ENCODE measurements at regions not wholly inside any gene's neighbourhood (a gene's known extent, or its start where the extent isn't known, plus 50 kb on each side); places are given as distances from the start of the nearest gene placed in this dataset.

- no peaks in the 10 kb centered on the region for H3K4me1 ChIP-seq
- intact Hi-C loops (cut with micrococcal nuclease): no loop called here
- H3K27me3 ChIP-seq (ENCODE audit: low read depth): no peaks in the 10 kb centered on the region
- H3K27ac ChIP-seq (replicated peaks): no peak overlapping the region
- DNase-seq: no peak
- no peak overlapping the region for H3K4me3 ChIP-seq
- H3K36me3 ChIP-seq: no peaks in the 10 kb centered on the region
- TF ChIP-seq CTCF (IDR thresholded peaks at IDR 0.05; ENCODE audit: borderline replicate concordance): no peak
- no peaks in the 10 kb centered on the region for H3K9me3 ChIP-seq (replicated peaks)
These were observed 364.1 kb downstream of the MAGEB5 start for GRCh38 chrX:26580021-26580420.

- no peaks in the 10 kb centered on the region for H3K9me3 ChIP-seq (replicated peaks)
- no peak overlapping the region for H3K27ac ChIP-seq (replicated peaks)
- TF ChIP-seq CTCF (IDR thresholded peaks at IDR 0.05; ENCODE audit: borderline replicate concordance): no peak
- no peaks in the 10 kb centered on the region for H3K27me3 ChIP-seq (ENCODE audit: low read depth)
- H3K4me1 ChIP-seq: no peaks in the 10 kb centered on the region
- intact Hi-C loops (cut with micrococcal nuclease): no loop called here
- no peaks in the 10 kb centered on the region for H3K36me3 ChIP-seq
- no peak overlapping the region for H3K4me3 ChIP-seq
- DNase-seq: no peak
These were observed 358.3 kb downstream of the MAGEB5 start for GRCh38 chrX:26574234-26574633.

GRCh38 chrX:26562156-26562555 lies 346.2 kb downstream of the MAGEB5 start:
- no peak for DNase-seq
- Histone ChIP-seq H3K4me1 (no peaks in the 10 kb centered on the region), H3K4me3 (no peak overlapping the region), H3K27ac (replicated peaks) (no peak overlapping the region), H3K27me3 (ENCODE audit: low read depth) (no peaks in the 10 kb centered on the region), H3K36me3 (no peaks in the 10 kb centered on the region), H3K9me3 (replicated peaks) (no peaks in the 10 kb centered on the region)
- intact Hi-C loops (cut with micrococcal nuclease): no loop called here
- TF ChIP-seq CTCF (IDR thresholded peaks at IDR 0.05; ENCODE audit: borderline replicate concordance): no peak

GRCh38 chrX:26559855-26560254 lies 343.9 kb downstream of the MAGEB5 start:
- Histone ChIP-seq H3K27me3 (ENCODE audit: low read depth) (no peaks in the 10 kb centered on the region), H3K4me3 (no peak overlapping the region), H3K9me3 (replicated peaks) (no peaks in the 10 kb centered on the region), H3K36me3 (no peaks in the 10 kb centered on the region), H3K4me1 (no peaks in the 10 kb centered on the region), H3K27ac (replicated peaks) (no peak overlapping the region)
- no peak for TF ChIP-seq CTCF (IDR thresholded peaks at IDR 0.05; ENCODE audit: borderline replicate concordance)
- DNase-seq: no peak
- intact Hi-C loops (cut with micrococcal nuclease): no loop called here

- no peaks in the 10 kb centered on the region for H3K4me1 ChIP-seq
- TF ChIP-seq CTCF (IDR thresholded peaks at IDR 0.05; ENCODE audit: borderline replicate concordance): no peak
- H3K9me3 ChIP-seq (replicated peaks): no peaks in the 10 kb centered on the region
- H3K27ac ChIP-seq (replicated peaks): no peak overlapping the region
- DNase-seq: no peak
- no peak overlapping the region for H3K4me3 ChIP-seq
- H3K36me3 ChIP-seq: no peaks in the 10 kb centered on the region
- no peaks in the 10 kb centered on the region for H3K27me3 ChIP-seq (ENCODE audit: low read depth)
- intact Hi-C loops (cut with micrococcal nuclease): no loop called here
These were observed 342.9 kb downstream of the MAGEB5 start for GRCh38 chrX:26558719-26559386.

Data from left ventricle myocardium inferior (tissue), 1 donor.